NCI-H82 (cell line): ENCODE measurements at regions not wholly inside any gene's neighbourhood (a gene's known extent, or its start where the extent isn't known, plus 50 kb on each side); places are given as distances from the start of the nearest gene placed in this dataset.
"Not testable (repeated sequence)": the region's sequence is repeated elsewhere in the genome, so short reads cannot be mapped to it uniquely, and the experiment has no call there.

ENCODE experiments used
- DNase-seq: peaks from one replicate; lab custom pipeline; 2025; lab: John Stamatoyannopoulos, UW

- peak; percentile 23 for DNase-seq
These were observed 217.8 kb upstream of the ARHGEF26 start for GRCh38 chr3:153903430-153903829.

GRCh38 chr3:153906366-153906765, 214.8 kb upstream of the ARHGEF26 start:
- DNase-seq: no peak

- no peak for DNase-seq
These were observed 210.8 kb upstream of the ARHGEF26 start for GRCh38 chr3:153910387-153910786.

DNA sequence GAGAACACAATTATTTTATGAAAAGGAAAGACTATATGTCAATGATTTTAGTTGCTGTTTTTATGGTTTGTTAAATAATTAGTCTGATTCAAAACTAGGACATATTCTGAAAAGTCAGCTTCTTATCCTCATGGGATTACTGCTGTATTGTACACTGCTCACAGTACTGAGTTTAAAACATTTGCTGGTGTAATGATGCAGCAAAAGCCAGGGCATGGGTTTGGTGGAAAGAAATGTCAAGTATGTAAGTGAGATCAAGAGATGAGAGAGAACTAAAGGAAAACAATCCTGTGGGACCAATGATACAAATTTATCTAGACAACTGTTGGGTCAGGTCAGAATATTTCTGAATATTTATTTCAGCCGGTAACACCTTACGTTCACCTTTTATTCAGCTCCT, 210.1 kb upstream of the ARHGEF26 start:
- no peak for DNase-seq

- no peak for DNase-seq
These were observed 201.4 kb upstream of the ARHGEF26 start for GRCh38 chr3:153919773-153920172.

DNA sequence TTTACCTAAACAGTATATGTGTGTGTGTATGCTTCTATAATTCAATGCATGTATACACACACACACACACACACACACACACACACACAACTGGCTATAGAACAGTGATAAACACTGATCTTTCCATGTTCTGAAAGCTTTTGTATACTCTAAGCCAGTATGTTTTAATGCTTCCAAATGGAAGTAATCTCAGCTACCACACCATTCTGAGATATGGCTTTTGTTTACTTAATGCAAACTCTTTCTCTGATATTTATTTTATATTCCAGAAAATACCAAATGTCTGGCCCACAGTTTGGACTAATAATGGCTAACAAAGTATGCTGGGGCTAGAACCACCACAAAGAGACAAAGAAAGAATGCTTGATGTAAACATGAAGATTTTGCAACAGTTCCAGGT, 199.4 kb upstream of the ARHGEF26 start:
- no peak for DNase-seq

- no peak for DNase-seq
These were observed 195.2 kb upstream of the ARHGEF26 start for GRCh38 chr3:153925841-153926514.

- DNase-seq: peak; percentile 37
These were observed 194.1 kb upstream of the ARHGEF26 start for GRCh38 chr3:153927107-153927506.

GRCh38 chr3:153928851-153929250, 192.3 kb upstream of the ARHGEF26 start:
- DNase-seq: no peak

DNA sequence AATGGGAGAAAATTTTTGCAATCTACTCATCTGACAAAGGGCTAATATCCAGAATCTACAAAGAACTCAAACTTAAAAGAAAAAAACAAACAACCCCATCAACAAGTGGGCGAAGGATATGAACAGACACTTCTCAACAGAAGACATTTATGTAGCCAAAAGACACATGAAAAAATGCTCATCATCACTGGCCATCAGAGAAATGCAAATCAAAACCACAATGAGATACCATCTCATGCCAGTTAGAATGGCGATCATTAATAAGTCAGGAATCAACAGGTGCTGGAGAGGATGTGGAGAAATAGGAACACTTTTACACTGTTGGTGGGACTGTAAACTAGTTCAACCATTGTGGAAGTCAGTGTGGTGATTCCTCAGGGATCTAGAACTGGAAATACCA, 187.7 kb upstream of the ARHGEF26 start:
- not testable (repeated sequence) for DNase-seq

GRCh38 chr3:153944084-153944483, 177.1 kb upstream of the ARHGEF26 start:
- no peak for DNase-seq

DNA sequence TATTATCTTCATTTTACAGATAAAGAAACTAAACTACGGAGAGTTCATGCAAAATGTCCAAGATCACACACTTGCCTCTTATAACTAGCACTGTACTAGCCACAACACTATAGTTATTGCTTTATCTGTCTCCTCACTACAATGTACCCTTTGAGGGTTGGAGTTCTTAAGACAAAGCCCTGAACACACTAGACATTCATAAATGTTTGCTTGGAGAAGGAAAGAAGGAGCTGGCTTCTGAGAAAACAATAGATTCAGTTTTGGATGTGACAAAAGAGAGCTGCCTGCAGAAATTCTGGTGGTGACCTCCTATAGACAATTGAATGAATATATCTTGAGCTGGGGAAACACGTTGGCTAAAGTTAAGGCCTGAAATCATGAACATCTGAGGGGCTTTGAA, 169.9 kb upstream of the ARHGEF26 start:
- no peak for DNase-seq

DNA sequence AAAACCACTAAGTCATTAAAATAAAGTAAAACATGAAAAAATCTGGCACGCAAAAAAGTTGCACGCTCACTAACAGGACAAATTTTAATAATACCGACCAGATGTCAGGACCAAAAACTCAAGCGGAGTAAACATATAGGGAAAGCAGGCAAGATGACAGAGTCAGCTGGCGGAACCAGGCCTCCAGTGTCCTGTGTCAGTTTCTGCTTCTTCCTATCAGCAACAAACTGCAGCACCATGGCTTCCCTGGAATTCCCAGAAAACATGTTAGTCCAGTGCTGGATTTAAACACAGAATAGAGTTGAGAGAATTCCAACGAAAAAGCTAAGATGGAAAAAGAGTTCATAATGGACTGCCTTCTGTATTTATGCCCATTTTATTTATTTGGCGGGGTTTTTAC, 169.1 kb upstream of the ARHGEF26 start:
- no peak for DNase-seq

DNA sequence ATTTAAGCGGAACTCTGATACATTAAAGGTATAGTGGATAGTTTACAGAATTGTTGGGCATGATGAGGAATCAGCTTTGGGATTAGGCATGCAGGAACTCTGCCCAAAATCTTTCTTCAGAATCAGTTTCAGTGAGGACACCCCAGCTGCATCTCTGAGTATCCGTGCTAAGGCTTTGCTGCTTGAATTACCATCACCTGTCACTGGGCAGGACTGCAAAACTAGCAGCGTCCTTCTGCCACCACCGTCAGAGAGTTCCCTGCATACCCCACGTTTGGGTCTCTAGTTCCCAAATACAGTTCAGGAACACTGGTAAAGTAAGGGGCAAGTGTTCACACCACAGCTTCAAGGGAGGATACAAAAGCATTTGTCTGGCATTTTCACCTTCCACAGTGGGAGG, 164.6 kb upstream of the ARHGEF26 start:
- DNase-seq: no peak

GRCh38 chr3:153957421-153957820, 163.8 kb upstream of the ARHGEF26 start:
- no peak for DNase-seq

DNA sequence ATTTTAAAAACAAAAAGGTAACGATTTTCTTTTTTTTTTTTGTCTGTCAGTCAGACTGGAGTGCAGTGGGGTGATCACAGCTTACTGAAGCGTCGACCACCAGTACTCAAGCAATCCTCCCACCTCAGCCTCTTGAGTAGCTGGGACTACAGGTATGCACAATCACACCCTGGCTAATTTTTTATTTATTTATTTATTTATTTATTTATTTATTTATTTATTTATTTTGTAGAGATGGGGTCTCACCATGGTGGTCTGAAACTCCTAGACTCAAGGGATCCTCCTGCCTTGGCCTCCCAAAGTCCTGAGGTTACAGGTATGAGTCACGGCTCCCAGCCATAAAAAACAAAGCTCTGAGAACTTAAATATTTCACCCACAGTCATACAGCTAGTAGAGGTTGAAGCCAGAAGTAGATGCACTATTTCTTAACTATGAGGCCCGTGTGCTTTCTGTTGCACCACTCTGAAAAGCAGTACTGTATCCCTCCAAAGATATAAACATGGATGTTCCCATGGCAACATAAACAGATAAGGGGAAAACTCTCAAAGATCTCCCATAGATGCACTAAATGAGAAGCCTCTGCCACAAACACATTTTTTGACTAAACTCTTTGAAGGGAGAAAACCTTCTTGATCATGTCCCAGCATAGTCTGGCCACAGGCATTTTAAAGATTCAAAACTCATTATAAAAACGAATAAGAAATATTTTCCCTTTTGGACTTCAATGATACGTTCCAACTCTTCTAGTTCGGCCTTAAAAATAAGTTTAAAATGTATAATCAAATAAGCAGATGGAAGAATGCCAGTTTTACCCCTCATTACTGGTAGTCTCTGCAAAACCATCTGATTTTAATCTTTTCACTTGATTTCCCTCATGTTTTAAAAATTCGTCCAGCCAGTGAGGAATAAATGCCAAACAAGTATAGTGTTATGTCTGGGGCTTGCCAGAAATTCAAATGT, 162.3 kb upstream of the ARHGEF26 start:
- DNase-seq: peak; percentile 14

DNA sequence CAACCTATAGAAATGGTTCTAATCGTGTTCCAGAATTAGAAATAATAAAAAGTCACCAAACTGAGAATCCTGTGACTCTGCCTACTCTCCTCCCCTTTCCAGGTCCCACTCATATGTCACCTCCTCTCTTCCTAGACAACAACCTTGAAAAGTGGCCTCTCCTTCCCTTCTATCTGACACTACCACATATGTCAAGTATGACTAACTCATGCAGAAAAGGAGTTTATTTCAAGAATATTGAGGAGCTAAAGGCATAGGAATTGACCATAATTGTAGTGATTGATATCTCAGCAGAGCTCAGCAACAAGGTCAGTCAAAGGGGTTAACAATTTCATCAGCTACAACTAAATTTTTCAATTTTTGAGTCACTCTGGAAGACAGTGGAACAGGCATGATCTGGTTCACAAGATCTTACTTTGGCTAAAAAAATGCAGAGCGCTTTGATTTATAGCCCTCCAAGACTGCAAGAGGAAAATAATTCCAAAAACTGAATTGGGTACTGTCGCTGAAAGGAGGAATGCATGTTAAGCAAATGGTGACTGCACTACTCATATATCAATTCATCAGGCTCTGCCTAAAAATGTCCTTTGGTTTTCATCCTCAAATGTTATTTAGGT, 160.6 kb upstream of the ARHGEF26 start:
- DNase-seq: no peak

DNA sequence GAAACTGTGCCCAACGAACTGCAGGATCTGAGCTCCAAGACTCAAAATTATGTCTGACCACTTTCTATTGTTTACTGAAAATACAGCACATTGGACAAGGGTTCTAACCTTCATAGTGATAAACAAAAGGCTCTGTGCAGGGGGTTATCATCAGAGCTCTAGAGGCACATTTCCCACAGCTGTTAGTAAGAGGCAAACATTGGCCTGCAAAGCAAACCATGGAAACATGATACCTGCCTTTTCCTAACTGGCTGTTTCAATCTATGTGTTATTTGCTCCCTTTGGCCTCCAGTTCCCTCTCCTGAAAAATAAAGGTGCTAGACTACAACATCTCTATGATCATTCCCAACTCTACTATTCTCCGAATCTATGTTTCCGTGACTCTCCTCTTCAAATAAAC, 159.7 kb upstream of the ARHGEF26 start:
- peak; percentile 21 for DNase-seq

- no peak for DNase-seq
These were observed 158.2 kb upstream of the ARHGEF26 start for GRCh38 chr3:153963012-153963411.

GRCh38 chr3:153967260-153967659, 153.9 kb upstream of the ARHGEF26 start:
- no peak for DNase-seq

DNA sequence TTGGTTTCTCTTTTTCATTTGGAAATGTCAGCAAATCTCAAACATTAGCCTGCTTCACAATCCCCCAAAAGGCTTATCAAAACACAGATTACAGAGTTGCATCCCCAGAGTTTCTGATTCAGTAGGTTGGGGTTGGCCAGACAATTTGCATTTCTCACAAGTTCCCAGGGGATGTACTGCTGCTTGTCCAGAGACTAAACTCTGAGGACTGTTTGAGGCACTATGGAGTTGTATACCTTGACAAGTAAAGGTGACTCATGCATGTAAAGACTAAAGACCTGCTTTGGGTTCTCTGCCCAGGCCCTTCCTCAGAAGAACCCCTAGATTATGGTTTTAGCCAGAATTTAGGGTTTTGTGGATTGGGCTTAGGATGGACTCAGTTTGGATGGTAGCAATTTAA, 151.1 kb upstream of the ARHGEF26 start:
- peak; percentile 33 for DNase-seq

DNA sequence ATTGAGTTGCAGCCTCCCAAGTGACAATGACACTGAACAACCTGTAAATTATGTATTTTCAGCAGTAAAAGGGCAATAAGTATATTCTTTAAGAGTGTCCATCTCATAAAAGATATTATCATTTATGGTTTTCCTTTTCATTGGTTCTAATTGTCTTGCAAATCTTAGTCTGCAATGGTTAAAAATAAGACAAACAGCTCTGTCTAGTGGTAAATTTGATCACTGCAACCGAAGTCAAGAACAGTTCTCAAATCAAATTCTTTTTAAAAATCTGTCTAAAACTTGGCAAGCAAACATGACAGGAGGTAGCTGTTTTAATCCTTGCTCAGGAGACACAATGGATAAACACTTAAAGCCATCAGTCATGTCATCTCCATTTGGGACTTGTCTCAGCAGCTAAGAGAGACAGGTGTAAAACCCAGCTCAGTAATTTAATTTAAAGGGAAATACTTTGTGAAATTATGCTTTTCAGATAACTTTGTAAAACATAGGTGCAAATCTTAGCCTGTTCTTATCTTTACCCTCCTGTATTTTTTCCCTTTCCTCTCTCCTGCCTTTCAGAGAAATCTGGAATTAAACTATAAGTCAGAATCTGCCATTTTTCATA, 150.3 kb upstream of the ARHGEF26 start:
- peak; percentile 84 for DNase-seq
